ENCODE measurements at regions not wholly inside any gene's neighbourhood (a gene's known extent, or its start where the extent isn't known, plus 50 kb on each side); places are given as distances from the start of the nearest gene placed in this dataset.

GRCh38 chr15:36415643-36416042 lies 163.8 kb upstream of the CDIN1 start:
- no peak overlapping the region for H3K4me2 ChIP-seq (ENCODE audit: insufficient read depth, insufficient read length, low read length)

More at GRCh38 chr15:36415643-36416042, 163.8 kb upstream of the CDIN1 start:
- no peak overlapping the region for H4K91ac ChIP-seq (ENCODE audit: insufficient read length, low read depth, low read length)
- Mint-ChIP-seq H3K9me3 (no peaks in the 10 kb centered on the region; a peak in 1 of 5 replicates), H3K36me3 (ENCODE audit: insufficient read depth in 1 of 3, low read depth in 3 of 3) (no peaks in the 10 kb centered on the region; a peak in 1 of 7 replicates), H3K27me3 (ENCODE audit: low read depth) (no peaks in the 10 kb centered on the region), H3K4me3 (no peak overlapping the region), H3K4me1 (no peaks in the 10 kb centered on the region), H3K27ac (no peak overlapping the region)
- no peak overlapping the region for H3K18ac ChIP-seq (ENCODE audit: insufficient read length, low read depth, low read length)
- no peak overlapping the region for H2AFZ ChIP-seq (ENCODE audit: low read length)
- DNase-seq: no peak
- H2BK20ac ChIP-seq (ENCODE audit: low read depth, low read length, poor library complexity, severe bottlenecking): no peak overlapping the region
- H3K27ac ChIP-seq (ENCODE audit: insufficient read length, low read depth, low read length): no peak overlapping the region
- H2BK120ac ChIP-seq (ENCODE audit: low read depth, low read length, poor library complexity, severe bottlenecking): no peak overlapping the region
- H3K4me1 ChIP-seq (ENCODE audit: insufficient read depth, low read length): no peaks in the 10 kb centered on the region
- H3K9ac ChIP-seq (ENCODE audit: extremely low read depth, insufficient read length, low read length): no peak overlapping the region
- no peaks in the 10 kb centered on the region for H3K79me2 ChIP-seq (ENCODE audit: insufficient read depth, low read length)
- no peak overlapping the region for H4K5ac ChIP-seq (ENCODE audit: insufficient read length, low read depth, low read length)
- no peak overlapping the region for H3K56ac ChIP-seq (ENCODE audit: insufficient read length, low read depth, low read length)
- H2BK12ac ChIP-seq (ENCODE audit: insufficient read length, low read depth, low read length): no peak overlapping the region
- no peaks in the 10 kb centered on the region for H3K9me3 ChIP-seq (ENCODE audit: control insufficient read depth, low read depth, low read length)
- no peak overlapping the region for H2BK5ac ChIP-seq (ENCODE audit: insufficient read length, low read length)
- H4K20me1 ChIP-seq (ENCODE audit: control insufficient read depth, insufficient read depth, insufficient read length): no peaks in the 10 kb centered on the region
- no peaks in the 10 kb centered on the region for H3K27me3 ChIP-seq (ENCODE audit: insufficient read depth, low read length)
- no peak overlapping the region for H2AK5ac ChIP-seq (ENCODE audit: insufficient read length, low read length)
- no peak overlapping the region for H3K14ac ChIP-seq (ENCODE audit: insufficient read depth, low read length)
- no peaks in the 10 kb centered on the region for H3K79me1 ChIP-seq (ENCODE audit: insufficient read depth, low read depth, low read length, poor library complexity, severe bottlenecking)
- H3T11ph ChIP-seq (ENCODE audit: low read length): no peak overlapping the region
- no peak overlapping the region for H4K8ac ChIP-seq (replicated peaks; ENCODE audit: insufficient read length, low read depth, low read length)
- whole genome bisulfite sequencing (ENCODE audit: extremely low coverage, insufficient read length, low lambda C conversion rate): no CpG with 5 or more reads among the region's 1 CpG
- no peak for TF ChIP-seq CTCF (conservative IDR thresholded peaks at IDR 0.05)
- no peak overlapping the region for H2BK15ac ChIP-seq (ENCODE audit: low read depth, low read length)
- H3K4ac ChIP-seq (ENCODE audit: low read depth, low read length): no peak overlapping the region
- no peak overlapping the region for H3K23ac ChIP-seq (ENCODE audit: insufficient read length, low read depth, low read length)
- H3K23me2 ChIP-seq (ENCODE audit: insufficient read length, low read depth, low read length, poor library complexity, severe bottlenecking): no peaks in the 10 kb centered on the region

Measured in H9 (cell line).